HEK293 (cell line): ENCODE measurements at regions not wholly inside any gene's neighbourhood (a gene's known extent, or its start where the extent isn't known, plus 50 kb on each side); places are given as distances from the start of the nearest gene placed in this dataset.

ENCODE experiments used
- CTCF ChIA-PET: fragments of 350-600 bp; formaldehyde crosslinking; extraction: SDS; loops from one replicate; lab custom pipeline; 2021; ENCODE audit warnings: antibody characterized with exemption; lab: Yijun Ruan, JAX
- POLR2A ChIA-PET: fragments of 300-600 bp; formaldehyde crosslinking; extraction: SDS; loops from one replicate; lab custom pipeline; 2020; ENCODE audit warnings: antibody characterized with exemption, inconsistent platforms; lab: Yijun Ruan, JAX
- H3K27ac ChIP-seq: fragments of 200-500 bp; sonication (Bioruptor generic); 2 replicates; pipeline ENCODE4 v1.5.1; 2014; ENCODE audit warnings: low read depth, low read length, control low read depth, inconsistent platforms; ENCODE audit errors: extremely low read depth
- H3K36me3 ChIP-seq, 2 experiments: fragments of 200-500 bp in 1 of 2; sonication (Bioruptor generic) in 1 of 2; 1 replicate in 1 of 2; 2 replicates in 1 of 2; pipeline ENCODE4 v1.5.1; 2014 to 2017; ENCODE audit warnings: inconsistent platforms in 2 of 2, low read length in 2 of 2; ENCODE audit not compliant: control insufficient read depth in 2 of 2, insufficient read depth in 1 of 2
- H3K4me1 ChIP-seq: fragments of 200-500 bp; sonication (Bioruptor generic); 2 replicates; pipeline ENCODE4 v1.5.1; 2014; ENCODE audit warnings: mild to moderate bottlenecking, low read length, inconsistent platforms; ENCODE audit not compliant: control insufficient read depth, insufficient read depth
- H3K4me3 ChIP-seq: 2 replicates; pipeline ENCODE4 v1.5.1; 2011; ENCODE audit warnings: low read depth, mild to moderate bottlenecking, control low read depth, low read length, moderate library complexity
- H3K9me3 ChIP-seq: fragments of 200-500 bp; sonication (Bioruptor generic); 2 replicates; pipeline ENCODE4 v1.5.1; 2014; ENCODE audit warnings: low read depth, low read length, inconsistent platforms; ENCODE audit not compliant: control insufficient read depth, insufficient read depth
- ELK4 ChIP-seq: IDR thresholded peaks from 2 replicates; pipeline ENCODE4 v1.6.1; 2011; ENCODE audit warnings: mild to moderate bottlenecking, low read depth, low read length, borderline replicate concordance
- GFI1B ChIP-seq: fragments of 450-650 bp; formaldehyde crosslinking; IDR thresholded peaks from 2 replicates; pipeline ENCODE4 v1.5.1; 2016; ENCODE audit warnings: missing biosample characterization, missing genetic modification characterization
- OVOL3 ChIP-seq: fragments of 450-650 bp; formaldehyde crosslinking; IDR thresholded peaks from 2 replicates; pipeline ENCODE4 v1.5.1; 2016; ENCODE audit warnings: missing biosample characterization, missing genetic modification characterization
- PATZ1 ChIP-seq: fragments of 450-650 bp; formaldehyde crosslinking; IDR thresholded peaks from 2 replicates; pipeline ENCODE4 v1.5.1; 2016; ENCODE audit warnings: missing biosample characterization, missing genetic modification characterization
- PRDM1 ChIP-seq: fragments of 450-650 bp; formaldehyde crosslinking; IDR thresholded peaks from 2 replicates; pipeline ENCODE4; 2016; ENCODE audit warnings: missing biosample characterization, missing genetic modification characterization
- ZNF146 ChIP-seq: fragments of 450-650 bp; formaldehyde crosslinking; IDR thresholded peaks from 2 replicates; pipeline ENCODE4 v1.5.1; 2016; ENCODE audit warnings: missing biosample characterization, missing genetic modification characterization
- ZNF221 ChIP-seq: fragments of 450-650 bp; formaldehyde crosslinking; IDR thresholded peaks from 2 replicates; pipeline ENCODE4 v1.5.1; 2017; ENCODE audit warnings: missing biosample characterization, missing genetic modification characterization, borderline replicate concordance
- ZNF302 ChIP-seq: fragments of 450-650 bp; formaldehyde crosslinking; IDR thresholded peaks from 2 replicates; pipeline ENCODE4 v1.5.1; 2016; ENCODE audit warnings: missing biosample characterization, missing genetic modification characterization, low read depth
- ZNF48 ChIP-seq: fragments of 450-650 bp; formaldehyde crosslinking; IDR thresholded peaks from 2 replicates; pipeline ENCODE4 v1.5.1; 2016; ENCODE audit warnings: missing biosample characterization, missing genetic modification characterization
- ZNF658 ChIP-seq: fragments of 450-650 bp; formaldehyde crosslinking; IDR thresholded peaks from 2 replicates; pipeline ENCODE4; 2016; ENCODE audit warnings: missing biosample characterization, missing genetic modification characterization
- ZNF776 ChIP-seq: fragments of 450-650 bp; formaldehyde crosslinking; IDR thresholded peaks from 2 replicates; pipeline ENCODE4 v1.5.0; 2017; ENCODE audit warnings: missing biosample characterization, missing genetic modification characterization, borderline replicate concordance
- TF ChIP-seq, protein P1 (sequence below): fragments of 450-650 bp; formaldehyde crosslinking; IDR thresholded peaks from 2 replicates; pipeline ENCODE4 v1.5.1; 2016; ENCODE audit warnings: missing biosample characterization, missing genetic modification characterization
- TF ChIP-seq, protein P2 (sequence below): fragments of 450-650 bp; formaldehyde crosslinking; IDR thresholded peaks from 2 replicates; pipeline ENCODE4 v1.5.1; 2017; ENCODE audit warnings: missing biosample characterization, missing genetic modification characterization
- TF ChIP-seq, protein P3 (sequence below): fragments of 450-650 bp; formaldehyde crosslinking; IDR thresholded peaks from 2 replicates; pipeline ENCODE4 v1.5.1; 2017; ENCODE audit warnings: missing biosample characterization, mild to moderate bottlenecking, missing genetic modification characterization, moderate library complexity
- TF ChIP-seq, protein P4 (sequence below): fragments of 450-650 bp; formaldehyde crosslinking; IDR thresholded peaks from 2 replicates; pipeline ENCODE4 v1.5.1; 2016; ENCODE audit warnings: missing biosample characterization, missing genetic modification characterization

DNA sequence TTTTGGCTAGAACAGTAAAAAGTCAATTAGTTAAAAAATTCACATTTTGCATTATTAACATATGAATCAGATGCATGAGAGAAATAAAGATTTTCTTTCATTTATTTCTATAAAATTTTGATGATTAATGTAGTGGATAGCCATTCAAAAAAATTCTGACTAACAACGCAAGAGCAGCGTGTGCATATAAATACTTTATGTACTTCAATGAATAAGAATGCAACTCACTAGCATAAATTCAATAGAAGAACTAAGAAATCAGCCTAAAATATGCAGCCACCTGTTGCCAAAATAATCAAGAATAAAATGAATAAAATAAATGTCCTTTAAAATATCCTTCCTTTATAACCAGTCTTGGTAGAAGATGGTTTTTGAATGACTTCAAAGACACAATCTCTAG is 471.9 kb downstream of the PDGFC start:
- H3K36me3 ChIP-seq, result no peaks in the 10 kb centered on the region
- no peak overlapping the region for H3K4me3 ChIP-seq
- H3K9me3 ChIP-seq, result no peaks in the 10 kb centered on the region
- CTCF ChIA-PET, result interaction anchor here (0.7 kb wide), 1 partner anchor 1432 kb away, joined by 3 read pairs; no protein-coding TSS in a partner anchor
- H3K4me1 ChIP-seq, result no peaks in the 10 kb centered on the region
- POLR2A ChIA-PET, result no interaction called here
- TF ChIP-seq, protein P1, sequence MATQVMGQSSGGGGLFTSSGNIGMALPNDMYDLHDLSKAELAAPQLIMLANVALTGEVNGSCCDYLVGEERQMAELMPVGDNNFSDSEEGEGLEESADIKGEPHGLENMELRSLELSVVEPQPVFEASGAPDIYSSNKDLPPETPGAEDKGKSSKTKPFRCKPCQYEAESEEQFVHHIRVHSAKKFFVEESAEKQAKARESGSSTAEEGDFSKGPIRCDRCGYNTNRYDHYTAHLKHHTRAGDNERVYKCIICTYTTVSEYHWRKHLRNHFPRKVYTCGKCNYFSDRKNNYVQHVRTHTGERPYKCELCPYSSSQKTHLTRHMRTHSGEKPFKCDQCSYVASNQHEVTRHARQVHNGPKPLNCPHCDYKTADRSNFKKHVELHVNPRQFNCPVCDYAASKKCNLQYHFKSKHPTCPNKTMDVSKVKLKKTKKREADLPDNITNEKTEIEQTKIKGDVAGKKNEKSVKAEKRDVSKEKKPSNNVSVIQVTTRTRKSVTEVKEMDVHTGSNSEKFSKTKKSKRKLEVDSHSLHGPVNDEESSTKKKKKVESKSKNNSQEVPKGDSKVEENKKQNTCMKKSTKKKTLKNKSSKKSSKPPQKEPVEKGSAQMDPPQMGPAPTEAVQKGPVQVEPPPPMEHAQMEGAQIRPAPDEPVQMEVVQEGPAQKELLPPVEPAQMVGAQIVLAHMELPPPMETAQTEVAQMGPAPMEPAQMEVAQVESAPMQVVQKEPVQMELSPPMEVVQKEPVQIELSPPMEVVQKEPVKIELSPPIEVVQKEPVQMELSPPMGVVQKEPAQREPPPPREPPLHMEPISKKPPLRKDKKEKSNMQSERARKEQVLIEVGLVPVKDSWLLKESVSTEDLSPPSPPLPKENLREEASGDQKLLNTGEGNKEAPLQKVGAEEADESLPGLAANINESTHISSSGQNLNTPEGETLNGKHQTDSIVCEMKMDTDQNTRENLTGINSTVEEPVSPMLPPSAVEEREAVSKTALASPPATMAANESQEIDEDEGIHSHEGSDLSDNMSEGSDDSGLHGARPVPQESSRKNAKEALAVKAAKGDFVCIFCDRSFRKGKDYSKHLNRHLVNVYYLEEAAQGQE (tag by site-specific recombination), result no peak
- TF ChIP-seq GFI1B (tag by site-specific recombination) (no peak), ZNF146 (tag by site-specific recombination) (no peak)
- no peak overlapping the region for H3K27ac ChIP-seq

- Histone ChIP-seq H3K36me3 (no peaks in the 10 kb centered on the region), H3K4me3 (no peak overlapping the region), H3K27ac (no peak overlapping the region), H3K4me1 (no peaks in the 10 kb centered on the region), H3K9me3 (no peaks in the 10 kb centered on the region)
- TF ChIP-seq OVOL3 (tag by site-specific recombination), result no peak
- no peak for TF ChIP-seq ELK4
- TF ChIP-seq GFI1B (tag by site-specific recombination), result no peak
- no peak for TF ChIP-seq ZNF302 (tag by site-specific recombination)
- TF ChIP-seq, protein P2, sequence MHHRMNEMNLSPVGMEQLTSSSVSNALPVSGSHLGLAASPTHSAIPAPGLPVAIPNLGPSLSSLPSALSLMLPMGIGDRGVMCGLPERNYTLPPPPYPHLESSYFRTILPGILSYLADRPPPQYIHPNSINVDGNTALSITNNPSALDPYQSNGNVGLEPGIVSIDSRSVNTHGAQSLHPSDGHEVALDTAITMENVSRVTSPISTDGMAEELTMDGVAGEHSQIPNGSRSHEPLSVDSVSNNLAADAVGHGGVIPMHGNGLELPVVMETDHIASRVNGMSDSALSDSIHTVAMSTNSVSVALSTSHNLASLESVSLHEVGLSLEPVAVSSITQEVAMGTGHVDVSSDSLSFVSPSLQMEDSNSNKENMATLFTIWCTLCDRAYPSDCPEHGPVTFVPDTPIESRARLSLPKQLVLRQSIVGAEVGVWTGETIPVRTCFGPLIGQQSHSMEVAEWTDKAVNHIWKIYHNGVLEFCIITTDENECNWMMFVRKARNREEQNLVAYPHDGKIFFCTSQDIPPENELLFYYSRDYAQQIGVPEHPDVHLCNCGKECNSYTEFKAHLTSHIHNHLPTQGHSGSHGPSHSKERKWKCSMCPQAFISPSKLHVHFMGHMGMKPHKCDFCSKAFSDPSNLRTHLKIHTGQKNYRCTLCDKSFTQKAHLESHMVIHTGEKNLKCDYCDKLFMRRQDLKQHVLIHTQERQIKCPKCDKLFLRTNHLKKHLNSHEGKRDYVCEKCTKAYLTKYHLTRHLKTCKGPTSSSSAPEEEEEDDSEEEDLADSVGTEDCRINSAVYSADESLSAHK (tag by site-specific recombination), result no peak
- TF ChIP-seq PATZ1 (tag by site-specific recombination), result no peak
- no peak for TF ChIP-seq PRDM1 (tag by site-specific recombination)
- TF ChIP-seq ZNF48 (tag by site-specific recombination), result no peak
- TF ChIP-seq ZNF776 (tag by site-specific recombination), result no peak
- no peak for TF ChIP-seq ZNF658 (tag by site-specific recombination)
- TF ChIP-seq, protein P3, sequence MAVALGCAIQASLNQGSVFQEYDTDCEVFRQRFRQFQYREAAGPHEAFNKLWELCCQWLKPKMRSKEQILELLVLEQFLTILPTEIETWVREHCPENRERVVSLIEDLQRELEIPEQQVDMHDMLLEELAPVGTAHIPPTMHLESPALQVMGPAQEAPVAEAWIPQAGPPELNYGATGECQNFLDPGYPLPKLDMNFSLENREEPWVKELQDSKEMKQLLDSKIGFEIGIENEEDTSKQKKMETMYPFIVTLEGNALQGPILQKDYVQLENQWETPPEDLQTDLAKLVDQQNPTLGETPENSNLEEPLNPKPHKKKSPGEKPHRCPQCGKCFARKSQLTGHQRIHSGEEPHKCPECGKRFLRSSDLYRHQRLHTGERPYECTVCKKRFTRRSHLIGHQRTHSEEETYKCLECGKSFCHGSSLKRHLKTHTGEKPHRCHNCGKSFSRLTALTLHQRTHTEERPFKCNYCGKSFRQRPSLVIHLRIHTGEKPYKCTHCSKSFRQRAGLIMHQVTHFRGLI, result no peak
- TF ChIP-seq, protein P4, sequence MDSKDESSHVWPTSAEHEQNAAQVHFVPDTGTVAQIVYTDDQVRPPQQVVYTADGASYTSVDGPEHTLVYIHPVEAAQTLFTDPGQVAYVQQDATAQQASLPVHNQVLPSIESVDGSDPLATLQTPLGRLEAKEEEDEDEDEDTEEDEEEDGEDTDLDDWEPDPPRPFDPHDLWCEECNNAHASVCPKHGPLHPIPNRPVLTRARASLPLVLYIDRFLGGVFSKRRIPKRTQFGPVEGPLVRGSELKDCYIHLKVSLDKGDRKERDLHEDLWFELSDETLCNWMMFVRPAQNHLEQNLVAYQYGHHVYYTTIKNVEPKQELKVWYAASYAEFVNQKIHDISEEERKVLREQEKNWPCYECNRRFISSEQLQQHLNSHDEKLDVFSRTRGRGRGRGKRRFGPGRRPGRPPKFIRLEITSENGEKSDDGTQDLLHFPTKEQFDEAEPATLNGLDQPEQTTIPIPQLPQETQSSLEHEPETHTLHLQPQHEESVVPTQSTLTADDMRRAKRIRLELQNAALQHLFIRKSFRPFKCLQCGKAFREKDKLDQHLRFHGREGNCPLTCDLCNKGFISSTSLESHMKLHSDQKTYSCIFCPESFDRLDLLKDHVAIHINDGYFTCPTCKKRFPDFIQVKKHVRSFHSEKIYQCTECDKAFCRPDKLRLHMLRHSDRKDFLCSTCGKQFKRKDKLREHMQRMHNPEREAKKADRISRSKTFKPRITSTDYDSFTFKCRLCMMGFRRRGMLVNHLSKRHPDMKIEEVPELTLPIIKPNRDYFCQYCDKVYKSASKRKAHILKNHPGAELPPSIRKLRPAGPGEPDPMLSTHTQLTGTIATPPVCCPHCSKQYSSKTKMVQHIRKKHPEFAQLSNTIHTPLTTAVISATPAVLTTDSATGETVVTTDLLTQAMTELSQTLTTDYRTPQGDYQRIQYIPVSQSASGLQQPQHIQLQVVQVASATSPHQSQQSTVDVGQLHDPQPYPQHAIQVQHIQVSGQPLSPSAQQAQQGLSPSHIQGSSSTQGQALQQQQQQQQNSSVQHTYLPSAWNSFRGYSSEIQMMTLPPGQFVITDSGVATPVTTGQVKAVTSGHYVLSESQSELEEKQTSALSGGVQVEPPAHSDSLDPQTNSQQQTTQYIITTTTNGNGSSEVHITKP (tag by site-specific recombination), result no peak
- no peak for TF ChIP-seq ZNF221 (tag by site-specific recombination)
- TF ChIP-seq, protein P1 (tag by site-specific recombination), result no peak
- ChIA-PET POLR2A (no interaction called here), CTCF (no interaction called here)
These were observed 474.1 kb downstream of the PDGFC start for GRCh38 chr4:156497486-156497885.
